Activated T-helper 1 cell treated with anti-CD3 and anti-CD28 coated beads, Interleukin-12 subunit alpha, Interleukin-12 subunit beta, Interleukin-2, Interleukin-4 antibody, amounts not matched to agents 30 ng/mL and 10 ng/mL and 1 ng/mL, durations not matched to agents 14 hours and 24 hours and 36 hours (primary cell): ENCODE measurements at regions not wholly inside any gene's neighbourhood (a gene's known extent, or its start where the extent isn't known, plus 50 kb on each side); places are given as distances from the start of the nearest gene placed in this dataset.

Experiments used
- DNase-seq: peaks from one replicate; pipeline ENCODE4 v3.0.0; 2021; ENCODE audit warnings: low spot score
- H3K27ac Mint-ChIP-seq: one replicate; pipeline ENCODE4 v1.8.0; 2021; ENCODE audit warnings: mild to moderate bottlenecking, mixed read lengths
- H3K27me3 Mint-ChIP-seq: one replicate; pipeline ENCODE4 v1.8.0; 2022; ENCODE audit warnings: mild to moderate bottlenecking, moderate library complexity, mixed read lengths; ENCODE audit not compliant: insufficient read depth
- H3K36me3 Mint-ChIP-seq: one replicate; pipeline ENCODE4 v1.8.0; 2021; ENCODE audit warnings: low read depth, mixed read lengths
- H3K4me1 Mint-ChIP-seq: one replicate; pipeline ENCODE4 v1.8.0; 2021; ENCODE audit warnings: low read depth, mixed read lengths
- H3K4me3 Mint-ChIP-seq: one replicate; pipeline ENCODE4 v1.8.0; 2021; ENCODE audit warnings: mild to moderate bottlenecking, moderate library complexity, mixed read lengths
- H3K9me3 Mint-ChIP-seq: one replicate; pipeline ENCODE4 v1.8.0; 2021; ENCODE audit warnings: mixed read lengths
- intact Hi-C: fragments of 100-400 bp; cut with micrococcal nuclease; formaldehyde crosslinking; loops from one replicate; pipeline ENCODE4 v1.15.1; 2024

DNA sequence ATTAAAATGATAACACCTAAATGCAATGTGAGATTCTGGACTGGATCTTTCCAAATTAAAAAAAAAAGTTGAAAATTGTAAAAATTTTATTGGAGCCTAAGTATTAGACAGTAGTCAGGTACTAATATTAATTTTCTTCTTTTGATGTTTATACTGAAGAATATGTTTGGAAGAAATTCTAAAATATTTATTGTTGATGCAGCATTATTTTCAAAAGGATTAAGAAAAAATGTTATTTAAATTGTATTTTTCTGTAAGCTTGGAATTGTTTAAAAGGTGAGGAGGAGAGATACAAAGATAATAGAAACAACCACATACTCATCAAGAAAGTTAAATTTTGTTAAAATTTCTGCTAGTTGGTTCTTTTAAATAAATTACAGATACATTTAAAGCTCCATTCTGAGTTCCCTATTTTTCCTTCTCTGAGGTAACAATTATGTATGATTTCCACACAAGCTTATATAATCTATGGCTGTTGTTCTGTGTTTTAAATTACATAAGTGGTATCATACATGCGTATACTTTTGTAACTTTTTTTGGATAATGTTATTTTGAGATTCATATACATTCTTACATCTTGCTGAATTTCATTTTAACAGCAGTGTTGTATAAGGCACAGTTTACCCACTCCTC, 180.3 kb upstream of the RGS18 start:
- intact Hi-C loops: no loop called here
- no peak for DNase-seq
- H3K4me1 Mint-ChIP-seq: no peaks in the 10 kb centered on the region
- H3K4me3 Mint-ChIP-seq: no peak overlapping the region
- peaks cover under 1% of the 10 kb centered on the region for H3K9me3 Mint-ChIP-seq
- no peaks in the 10 kb centered on the region for H3K36me3 Mint-ChIP-seq
- no peak overlapping the region for H3K27ac Mint-ChIP-seq
- H3K27me3 Mint-ChIP-seq: no peaks in the 10 kb centered on the region

DNA sequence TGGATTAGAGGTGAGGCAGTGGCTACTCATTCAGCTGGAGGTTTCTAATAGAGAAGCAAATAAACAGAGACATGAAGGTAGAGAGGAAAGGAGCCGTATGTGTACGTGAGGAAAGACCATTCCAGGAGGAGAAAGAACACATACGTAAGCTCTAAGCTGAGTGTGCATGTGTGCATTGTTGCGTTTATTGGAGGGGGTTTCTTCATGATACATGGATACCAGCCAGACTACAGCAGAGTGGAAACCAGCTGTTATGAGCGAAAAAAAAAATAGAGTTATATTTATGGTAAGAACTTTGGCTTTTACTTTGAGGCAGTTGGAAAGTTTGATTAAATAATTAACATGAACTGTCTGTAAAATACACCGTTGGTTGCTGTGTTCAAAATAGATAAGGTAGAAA, 173.4 kb upstream of the RGS18 start:
- intact Hi-C loops: no loop called here
- Mint-ChIP-seq H3K27me3 (no peaks in the 10 kb centered on the region), H3K36me3 (no peaks in the 10 kb centered on the region), H3K4me3 (no peak overlapping the region), H3K9me3 (peaks cover 12% of the 10 kb centered on the region), H3K27ac (no peak overlapping the region), H3K4me1 (no peaks in the 10 kb centered on the region)
- no peak for DNase-seq

DNA sequence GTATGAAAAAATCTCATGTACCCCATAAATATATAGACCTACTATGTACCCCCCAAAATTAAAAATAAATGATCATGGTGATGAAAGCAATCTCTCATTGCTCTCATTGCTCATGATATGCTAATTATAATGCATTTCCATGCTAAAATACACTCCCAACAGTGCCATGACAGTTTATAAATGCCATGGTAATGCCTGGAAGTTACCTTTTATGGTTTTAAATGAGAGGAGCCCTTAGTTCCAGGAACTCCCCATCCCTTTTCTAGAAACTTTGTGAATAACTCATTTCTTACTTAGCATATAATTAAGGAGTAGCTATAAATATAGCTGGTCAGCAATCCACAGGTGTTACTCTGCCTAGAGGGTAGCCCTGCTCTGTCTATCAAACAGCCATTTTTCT, 166.1 kb upstream of the RGS18 start:
- no peak overlapping the region for H3K27ac Mint-ChIP-seq
- no peak for DNase-seq
- intact Hi-C loops: no loop called here
- no peak overlapping the region for H3K4me3 Mint-ChIP-seq
- H3K27me3 Mint-ChIP-seq: no peaks in the 10 kb centered on the region
- H3K9me3 Mint-ChIP-seq: no peaks in the 10 kb centered on the region
- no peaks in the 10 kb centered on the region for H3K4me1 Mint-ChIP-seq
- H3K36me3 Mint-ChIP-seq: no peaks in the 10 kb centered on the region

DNA sequence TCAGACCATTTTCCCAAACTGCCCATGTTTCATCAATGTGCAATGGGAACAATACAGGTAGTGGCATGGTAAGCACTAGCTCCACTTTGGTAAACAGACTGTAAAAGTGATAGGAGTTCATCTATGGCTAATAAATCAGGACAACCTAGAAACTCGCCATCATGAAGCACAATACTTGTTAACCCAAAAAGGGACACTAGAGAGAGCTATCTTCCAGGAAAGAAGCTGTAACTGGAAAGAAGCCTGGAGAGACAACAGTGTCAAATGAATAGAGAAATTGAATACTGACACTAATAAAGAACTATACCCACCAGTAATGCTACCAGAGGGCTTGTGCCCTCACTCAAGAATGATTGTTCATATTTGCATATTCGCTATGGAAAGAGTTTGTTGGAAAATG, 164.7 kb upstream of the RGS18 start:
- H3K4me1 Mint-ChIP-seq: no peaks in the 10 kb centered on the region
- intact Hi-C loops: no loop called here
- H3K27ac Mint-ChIP-seq: no peak overlapping the region
- no peaks in the 10 kb centered on the region for H3K36me3 Mint-ChIP-seq
- H3K4me3 Mint-ChIP-seq: no peak overlapping the region
- no peaks in the 10 kb centered on the region for H3K27me3 Mint-ChIP-seq
- no peaks in the 10 kb centered on the region for H3K9me3 Mint-ChIP-seq
- no peak for DNase-seq

DNA sequence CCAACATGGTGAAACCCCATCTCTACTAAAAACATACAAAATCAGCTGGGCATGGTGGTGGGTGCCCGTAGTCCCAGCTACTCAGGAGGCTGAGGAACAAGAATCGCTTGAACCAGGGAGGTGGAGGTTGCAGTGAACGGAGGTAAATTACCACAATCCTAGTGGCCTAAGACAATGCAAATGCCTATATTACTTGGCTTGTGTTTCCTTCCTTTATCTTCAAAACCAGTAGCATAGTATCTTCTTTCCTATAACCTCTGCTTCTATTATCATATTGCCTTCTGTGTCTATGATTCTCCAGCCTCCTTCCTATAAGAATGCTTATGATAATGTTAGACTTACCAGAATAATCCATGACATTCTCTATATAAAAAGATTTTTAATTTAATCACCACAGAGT, 156.2 kb upstream of the RGS18 start:
- intact Hi-C loops: no loop called here
- H3K36me3 Mint-ChIP-seq: no peaks in the 10 kb centered on the region
- H3K27me3 Mint-ChIP-seq: no peaks in the 10 kb centered on the region

DNA sequence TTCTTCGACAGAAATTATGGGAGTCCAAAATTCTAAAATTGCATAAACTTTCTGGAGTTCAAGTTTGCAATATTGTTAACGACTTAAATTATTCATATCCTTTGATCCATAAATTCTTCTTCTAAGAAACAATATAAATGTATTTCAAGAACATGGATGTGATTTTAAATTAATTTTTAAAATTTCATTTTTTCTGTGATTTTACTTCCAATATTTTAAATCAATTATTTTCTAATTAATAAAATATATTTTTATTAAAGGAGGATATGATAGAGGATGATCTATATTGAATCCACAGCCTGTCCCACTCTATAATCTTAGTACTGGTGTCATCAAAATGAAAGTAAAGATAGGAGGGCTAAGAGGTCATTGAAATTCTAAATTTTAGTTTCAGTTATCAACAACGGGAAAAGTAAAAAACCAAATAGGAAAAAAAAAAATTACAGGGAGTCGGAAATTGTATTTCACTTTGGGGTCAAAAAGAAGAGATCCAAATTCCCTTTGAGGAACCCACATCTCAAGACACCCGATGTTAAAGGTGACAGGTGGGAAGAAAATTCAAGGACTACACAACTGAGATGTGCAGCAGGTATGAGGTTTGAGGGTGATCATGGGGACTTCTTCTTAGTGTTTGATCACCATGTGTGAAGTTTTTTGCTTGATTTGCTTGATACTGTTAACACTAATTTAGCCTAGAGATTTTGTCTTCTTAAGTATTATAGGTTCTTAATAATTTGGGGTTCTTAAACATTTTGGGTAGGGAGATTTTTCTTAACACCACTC, 154.8 kb upstream of the RGS18 start:
- Mint-ChIP-seq H3K4me1 (no peaks in the 10 kb centered on the region), H3K27ac (no peak overlapping the region), H3K27me3 (no peaks in the 10 kb centered on the region), H3K4me3 (no peak overlapping the region), H3K36me3 (no peaks in the 10 kb centered on the region), H3K9me3 (no peaks in the 10 kb centered on the region)
- no peak for DNase-seq
- intact Hi-C loops: no loop called here

More for the DNA sequence above, 156.2 kb upstream of the RGS18 start:
- Mint-ChIP-seq H3K4me3 (no peak overlapping the region), H3K9me3 (no peaks in the 10 kb centered on the region), H3K4me1 (no peaks in the 10 kb centered on the region), H3K27ac (no peak overlapping the region)
- DNase-seq: no peak

DNA sequence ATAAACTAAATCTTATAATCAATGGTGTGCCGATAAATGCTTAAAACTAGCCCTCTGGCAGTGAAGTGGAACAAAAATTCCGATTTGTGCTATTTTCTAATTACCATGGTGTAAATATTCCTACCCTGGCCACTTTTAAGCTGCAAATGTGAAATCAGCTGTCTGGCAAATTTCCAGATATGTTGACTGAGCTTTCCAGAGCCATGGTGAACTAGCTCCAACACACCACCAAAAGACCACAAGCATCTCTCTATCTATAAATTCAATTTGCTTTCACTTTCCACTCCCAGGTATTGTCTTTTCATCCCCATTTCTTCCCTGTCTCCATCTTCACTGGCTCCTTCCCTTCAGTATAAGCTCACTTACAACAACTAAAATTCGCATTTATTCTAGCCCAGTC, 152.3 kb upstream of the RGS18 start:
- no peak overlapping the region for H3K27ac Mint-ChIP-seq
- no peaks in the 10 kb centered on the region for H3K4me1 Mint-ChIP-seq
- no peaks in the 10 kb centered on the region for H3K27me3 Mint-ChIP-seq
- DNase-seq: no peak
- no peak overlapping the region for H3K4me3 Mint-ChIP-seq
- no peaks in the 10 kb centered on the region for H3K36me3 Mint-ChIP-seq
- H3K9me3 Mint-ChIP-seq: no peaks in the 10 kb centered on the region
- intact Hi-C loops: no loop called here

DNA sequence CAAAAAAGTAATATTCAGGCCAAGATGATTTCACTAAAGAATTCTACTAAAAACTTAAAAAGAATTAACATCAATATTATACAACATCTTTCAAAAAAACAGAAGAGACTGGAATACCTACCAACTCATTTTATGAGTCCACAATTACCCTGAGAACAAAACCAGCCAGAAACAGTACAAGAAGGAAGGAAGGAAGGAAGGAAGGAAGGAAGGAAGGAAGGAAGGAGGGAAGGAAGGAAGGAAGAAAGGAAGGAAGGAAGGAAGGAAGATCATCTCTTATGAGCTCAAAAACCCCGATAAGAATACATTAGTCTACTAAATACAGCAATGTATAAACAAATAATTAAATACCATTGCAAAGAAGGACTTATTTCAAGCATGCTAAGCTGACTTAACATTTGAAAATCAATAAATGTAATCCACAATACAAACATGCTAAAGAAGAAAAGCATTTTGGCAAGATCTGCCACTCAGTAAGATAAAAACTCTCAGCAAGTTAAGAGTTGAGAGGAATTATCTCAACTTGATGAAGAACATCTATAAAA, 149.9 kb upstream of the RGS18 start:
- no peak overlapping the region for H3K4me3 Mint-ChIP-seq
- DNase-seq: no peak
- H3K36me3 Mint-ChIP-seq: no peaks in the 10 kb centered on the region
- H3K27ac Mint-ChIP-seq: no peak overlapping the region
- intact Hi-C loops: no loop called here
- no peaks in the 10 kb centered on the region for H3K27me3 Mint-ChIP-seq
- no peaks in the 10 kb centered on the region for H3K4me1 Mint-ChIP-seq
- no peaks in the 10 kb centered on the region for H3K9me3 Mint-ChIP-seq

DNA sequence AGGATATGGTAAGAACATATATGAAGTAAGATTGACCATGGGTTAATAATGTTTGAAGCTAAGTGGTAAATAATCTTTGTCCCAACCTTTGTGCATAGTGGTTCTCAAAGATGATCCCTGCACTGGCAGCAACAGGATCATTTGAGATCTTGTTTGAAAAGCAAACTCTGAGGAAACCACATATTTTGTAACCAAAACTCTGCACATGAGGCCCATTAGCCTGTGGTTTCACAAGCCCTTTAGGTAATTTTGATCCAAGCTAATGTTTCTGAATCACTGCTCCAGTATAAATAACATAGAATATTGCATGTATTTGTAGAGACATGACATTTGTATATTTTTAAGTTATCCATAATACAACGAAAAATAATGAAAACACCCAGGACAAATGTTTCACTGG, 147.9 kb upstream of the RGS18 start:
- H3K27ac Mint-ChIP-seq: no peak overlapping the region
- H3K27me3 Mint-ChIP-seq: no peaks in the 10 kb centered on the region
- no peak for DNase-seq
- no peaks in the 10 kb centered on the region for H3K9me3 Mint-ChIP-seq
- no peaks in the 10 kb centered on the region for H3K36me3 Mint-ChIP-seq
- H3K4me1 Mint-ChIP-seq: no peaks in the 10 kb centered on the region
- no peak overlapping the region for H3K4me3 Mint-ChIP-seq
- intact Hi-C loops: no loop called here

DNA sequence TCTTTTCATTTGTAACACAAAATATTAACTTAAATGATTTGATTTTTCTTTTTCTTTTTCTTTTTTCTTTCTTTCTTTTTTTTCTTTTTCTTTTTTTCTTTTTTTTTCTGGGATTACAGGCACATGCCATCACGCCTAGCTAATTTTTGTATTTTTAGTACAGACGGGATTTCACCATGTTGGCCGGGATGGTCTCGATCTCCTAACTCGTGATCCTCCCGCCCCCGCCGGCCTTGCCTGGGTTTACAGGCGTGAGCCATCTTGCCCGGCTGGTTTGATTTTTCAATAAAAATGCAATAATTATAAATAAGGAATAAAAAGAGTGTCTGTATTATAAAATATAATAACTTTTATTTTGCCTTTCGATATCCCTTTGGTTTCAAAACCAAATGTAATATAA, 146.7 kb upstream of the RGS18 start:
- intact Hi-C loops: no loop called here
- no peak overlapping the region for H3K4me3 Mint-ChIP-seq
- H3K4me1 Mint-ChIP-seq: no peaks in the 10 kb centered on the region
- no peak for DNase-seq
- no peaks in the 10 kb centered on the region for H3K9me3 Mint-ChIP-seq
- no peaks in the 10 kb centered on the region for H3K27me3 Mint-ChIP-seq
- H3K36me3 Mint-ChIP-seq: no peaks in the 10 kb centered on the region
- H3K27ac Mint-ChIP-seq: no peak overlapping the region

DNA sequence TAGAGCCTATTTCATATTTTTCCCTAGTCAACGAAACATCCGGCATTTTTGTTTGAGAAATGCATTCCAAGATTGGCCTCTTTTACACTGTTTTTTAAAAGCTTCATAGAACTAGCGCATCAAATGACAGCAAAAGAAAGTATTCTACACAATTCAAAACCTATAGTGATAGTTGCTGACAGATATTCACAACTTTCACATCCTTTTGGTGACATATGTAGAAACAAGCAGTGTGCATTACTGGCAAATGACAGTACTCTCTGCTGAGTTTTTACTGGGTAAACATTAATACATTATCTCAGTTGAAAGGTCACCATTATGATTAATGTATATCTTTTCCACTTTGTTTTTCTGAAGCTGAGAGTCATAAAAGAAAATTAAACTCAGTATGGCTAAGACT, 135.4 kb upstream of the RGS18 start:
- Mint-ChIP-seq H3K27ac (no peak overlapping the region), H3K27me3 (no peaks in the 10 kb centered on the region), H3K36me3 (no peaks in the 10 kb centered on the region), H3K4me3 (no peak overlapping the region), H3K9me3 (no peaks in the 10 kb centered on the region), H3K4me1 (no peaks in the 10 kb centered on the region)
- no peak for DNase-seq
- intact Hi-C loops: no loop called here

DNA sequence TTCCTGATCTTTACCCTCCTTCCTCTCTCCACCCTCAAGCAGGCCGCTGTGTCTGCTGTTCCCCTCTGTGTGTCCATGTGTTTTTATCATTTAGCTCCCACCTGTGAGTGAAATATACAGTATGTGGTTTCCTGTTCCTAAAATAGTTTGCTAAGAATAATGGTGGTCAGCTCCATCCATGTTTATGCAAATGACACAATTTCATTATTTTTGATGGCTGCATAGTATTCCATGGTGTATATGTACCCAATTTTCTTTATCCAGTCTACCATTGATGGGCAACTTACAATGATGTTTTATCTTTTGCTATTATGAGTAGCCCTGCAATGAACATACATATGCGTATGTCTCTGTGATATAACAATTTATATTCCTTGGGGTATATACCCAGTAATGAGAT, 133.4 kb upstream of the RGS18 start:
- no peaks in the 10 kb centered on the region for H3K36me3 Mint-ChIP-seq

DNA sequence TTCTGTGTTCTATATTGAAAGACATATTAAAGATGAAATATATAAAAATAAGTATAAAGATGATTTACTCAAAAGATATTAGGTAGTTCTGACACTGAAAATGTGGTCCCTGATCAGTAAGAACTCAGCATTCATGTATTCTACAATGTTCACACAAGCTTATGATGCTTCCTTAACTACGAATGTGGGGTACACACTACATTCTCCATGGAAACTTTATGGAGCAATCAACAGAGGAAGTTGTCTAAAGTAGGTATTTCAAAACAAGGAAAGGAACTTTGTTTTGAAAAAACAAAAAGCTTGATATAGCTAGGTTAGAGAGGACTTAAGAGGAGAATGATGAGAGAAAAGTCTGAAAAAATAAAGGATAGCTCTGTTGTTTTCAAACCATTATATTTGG, 119.7 kb upstream of the RGS18 start:
- Mint-ChIP-seq H3K36me3 (no peaks in the 10 kb centered on the region), H3K27me3 (no peaks in the 10 kb centered on the region), H3K9me3 (peaks cover 5% of the 10 kb centered on the region), H3K27ac (no peak overlapping the region), H3K4me3 (no peak overlapping the region), H3K4me1 (no peaks in the 10 kb centered on the region)
- intact Hi-C loops: no loop called here
- DNase-seq: no peak

More for the DNA sequence above, 133.4 kb upstream of the RGS18 start:
- intact Hi-C loops: no loop called here
- no peak for DNase-seq
- Mint-ChIP-seq H3K9me3 (no peaks in the 10 kb centered on the region), H3K27ac (no peak overlapping the region), H3K4me1 (no peaks in the 10 kb centered on the region), H3K4me3 (no peak overlapping the region), H3K27me3 (no peaks in the 10 kb centered on the region)
